Adrenal gland (tissue), 9 donors: ENCODE measurements at regions not wholly inside any gene's neighbourhood (a gene's known extent, or its start where the extent isn't known, plus 50 kb on each side); places are given as distances from the start of the nearest gene placed in this dataset.

Experiments used
- DNase-seq, 7 donors: peaks; one replicate each; pipeline ENCODE4 v3.0.0-alpha.2; 2019 to 2020
- H3K27ac ChIP-seq, 5 donors: fragments of 200-600 bp; sonication (generic) in 4 of 5; 1 replicate in 3 of 5; 2 replicates in 2 of 5; pipeline versions ENCODE4 v1.5.1 to v1.8.0; 2016 to 2020; ENCODE audit warnings: mild to moderate bottlenecking in 1 of 5
- H3K27me3 ChIP-seq: fragments of 200-600 bp; 2 replicates; pipeline ENCODE4 v1.8.0; 2021
- H3K36me3 ChIP-seq, 2 donors: fragments of 200-600 bp; replicated peaks in 1 of 2; 1 replicate in 1 of 2; 2 replicates in 1 of 2; pipeline versions ENCODE4 v1.5.1 to v1.8.0; 2018 to 2022
- H3K4me1 ChIP-seq, 2 donors: fragments of 200-600 bp; replicated peaks in 1 of 2; 1 replicate in 1 of 2; 2 replicates in 1 of 2; pipeline versions ENCODE4 v1.5.1 to v1.8.0; 2018 to 2021
- H3K4me3 ChIP-seq, 4 donors: fragments of 200-600 bp; sonication (generic) in 3 of 4; one replicate each; pipeline ENCODE4 v1.5.1; 2016 to 2018
- H3K9me3 ChIP-seq, 3 donors: fragments of 200-600 bp; sonication (generic) in 1 of 3; replicated peaks in 1 of 3; 1 replicate in 2 of 3; 2 replicates in 1 of 3; pipeline versions ENCODE4 v1.5.1 to v1.8.0; 2016 to 2021
- POLR2A ChIP-seq, 2 donors: fragments of 450-650 bp; IDR thresholded peaks; one replicate each; pipeline ENCODE4 v1.6.1; 2017; ENCODE audit warnings: antibody characterized with exemption in 2 of 2, mild to moderate bottlenecking in 2 of 2, moderate library complexity in 1 of 2
- WGBS, 4 donors: extraction: QIAGEN DNeasy Blood & Tissue Kit in 2 of 4; methylation state at CpG; one replicate each; pipeline versions ENCODE4 v1.1.5 to v1.1.7; 2013 to 2017; 5-methylcytosine and 5-hydroxymethylcytosine counted together
- intact Hi-C, 2 donors: fragments of 100-400 bp; cut with DNase I; formaldehyde crosslinking; loops; one replicate each; pipeline versions ENCODE4 v1.14.1 to v1.15.0; 2022 to 2023
- TF ChIP-seq, protein P1 (sequence below), 6 experiments: fragments of 450-650 bp in 4 of 6; fragments of 200-600 bp in 2 of 6; sonication (generic) in 1 of 6; IDR thresholded peaks; 1 replicate in 5 of 6; 2 replicates in 1 of 6; pipeline versions ENCODE4 v1.5.1 to v1.8.0; 2016 to 2021; ENCODE audit warnings: antibody characterized with exemption in 6 of 6, mild to moderate bottlenecking in 2 of 6, moderate library complexity in 1 of 6
- donor health status: healthy with polysubstance abuse.
- donor health status: Bipolar disorder and iron deficiency.
- donor health status: DM: yes; HTN: yes; CAD: no.
- donor health status: DM: no; HTN: no; CAD: no.
- donor health status: DM: no; HTN: no; CAD: no.

DNA sequence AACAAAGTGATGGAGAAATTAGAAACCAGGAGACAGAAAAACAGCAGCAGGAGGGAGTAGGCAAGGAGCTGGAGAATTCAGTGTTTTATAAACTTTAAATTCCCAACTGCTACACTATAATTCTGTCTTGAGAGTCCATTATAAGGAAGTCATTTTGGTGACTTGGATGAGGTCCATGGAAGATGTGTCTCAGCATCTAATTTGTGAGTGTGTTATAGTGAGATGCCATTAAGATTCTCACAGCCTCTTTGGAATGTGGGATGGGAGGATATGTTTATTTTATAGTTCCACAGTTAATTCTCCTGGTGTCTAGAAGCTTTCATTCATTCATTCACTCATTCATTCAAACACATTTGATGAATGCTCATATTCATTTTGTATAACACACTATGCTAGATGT is 206.0 kb upstream of the MYOCD start:
- intact Hi-C loops, result no loop called here
- DNase-seq, result no peak
- Histone ChIP-seq H3K4me1 (no peaks in the 10 kb centered on the region), H3K36me3 (no peaks in the 10 kb centered on the region), H3K27ac (no peak overlapping the region), H3K4me3 (no peak overlapping the region), H3K9me3 (no peaks in the 10 kb centered on the region), H3K27me3 (no peaks in the 10 kb centered on the region)
- TF ChIP-seq, protein P1, sequence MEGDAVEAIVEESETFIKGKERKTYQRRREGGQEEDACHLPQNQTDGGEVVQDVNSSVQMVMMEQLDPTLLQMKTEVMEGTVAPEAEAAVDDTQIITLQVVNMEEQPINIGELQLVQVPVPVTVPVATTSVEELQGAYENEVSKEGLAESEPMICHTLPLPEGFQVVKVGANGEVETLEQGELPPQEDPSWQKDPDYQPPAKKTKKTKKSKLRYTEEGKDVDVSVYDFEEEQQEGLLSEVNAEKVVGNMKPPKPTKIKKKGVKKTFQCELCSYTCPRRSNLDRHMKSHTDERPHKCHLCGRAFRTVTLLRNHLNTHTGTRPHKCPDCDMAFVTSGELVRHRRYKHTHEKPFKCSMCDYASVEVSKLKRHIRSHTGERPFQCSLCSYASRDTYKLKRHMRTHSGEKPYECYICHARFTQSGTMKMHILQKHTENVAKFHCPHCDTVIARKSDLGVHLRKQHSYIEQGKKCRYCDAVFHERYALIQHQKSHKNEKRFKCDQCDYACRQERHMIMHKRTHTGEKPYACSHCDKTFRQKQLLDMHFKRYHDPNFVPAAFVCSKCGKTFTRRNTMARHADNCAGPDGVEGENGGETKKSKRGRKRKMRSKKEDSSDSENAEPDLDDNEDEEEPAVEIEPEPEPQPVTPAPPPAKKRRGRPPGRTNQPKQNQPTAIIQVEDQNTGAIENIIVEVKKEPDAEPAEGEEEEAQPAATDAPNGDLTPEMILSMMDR (IDR thresholded peaks at IDR 0.05), result no peak
- no peak for TF ChIP-seq POLR2A (IDR thresholded peaks at IDR 0.05)

DNA sequence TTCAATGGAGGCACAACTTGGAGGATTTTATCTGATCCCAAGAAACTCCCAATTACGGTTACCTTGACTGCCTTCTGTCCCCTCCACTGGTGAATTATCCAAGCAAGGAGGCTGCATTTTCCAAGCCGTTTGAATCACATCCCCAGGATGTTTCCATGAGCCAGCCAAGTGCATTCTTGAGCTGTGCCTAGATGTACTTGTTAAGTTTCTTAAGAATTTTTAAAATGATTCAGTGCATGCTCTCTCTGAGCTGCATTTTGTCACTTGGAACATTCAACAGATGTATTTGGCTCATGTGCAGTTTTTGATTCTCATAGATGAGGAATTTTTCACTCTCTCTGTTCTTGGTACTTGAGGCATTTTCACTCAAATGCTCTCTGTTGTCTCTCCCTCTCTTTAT is 202.6 kb upstream of the MYOCD start:
- TF ChIP-seq, protein P1 (IDR thresholded peaks at IDR 0.05), result no peak
- no peak for TF ChIP-seq POLR2A (IDR thresholded peaks at IDR 0.05)
- no peaks in the 10 kb centered on the region for H3K27me3 ChIP-seq
- no peaks in the 10 kb centered on the region for H3K4me1 ChIP-seq
- intact Hi-C loops, result no loop called here
- H3K36me3 ChIP-seq, result no peaks in the 10 kb centered on the region
- no peak overlapping the region for H3K27ac ChIP-seq
- WGBS, 4 donors, result 43 to 45% (median 44%) methylated on average over 2 of the region's 2 CpGs
- no peaks in the 10 kb centered on the region for H3K9me3 ChIP-seq
- no peak for DNase-seq
- no peak overlapping the region for H3K4me3 ChIP-seq

DNA sequence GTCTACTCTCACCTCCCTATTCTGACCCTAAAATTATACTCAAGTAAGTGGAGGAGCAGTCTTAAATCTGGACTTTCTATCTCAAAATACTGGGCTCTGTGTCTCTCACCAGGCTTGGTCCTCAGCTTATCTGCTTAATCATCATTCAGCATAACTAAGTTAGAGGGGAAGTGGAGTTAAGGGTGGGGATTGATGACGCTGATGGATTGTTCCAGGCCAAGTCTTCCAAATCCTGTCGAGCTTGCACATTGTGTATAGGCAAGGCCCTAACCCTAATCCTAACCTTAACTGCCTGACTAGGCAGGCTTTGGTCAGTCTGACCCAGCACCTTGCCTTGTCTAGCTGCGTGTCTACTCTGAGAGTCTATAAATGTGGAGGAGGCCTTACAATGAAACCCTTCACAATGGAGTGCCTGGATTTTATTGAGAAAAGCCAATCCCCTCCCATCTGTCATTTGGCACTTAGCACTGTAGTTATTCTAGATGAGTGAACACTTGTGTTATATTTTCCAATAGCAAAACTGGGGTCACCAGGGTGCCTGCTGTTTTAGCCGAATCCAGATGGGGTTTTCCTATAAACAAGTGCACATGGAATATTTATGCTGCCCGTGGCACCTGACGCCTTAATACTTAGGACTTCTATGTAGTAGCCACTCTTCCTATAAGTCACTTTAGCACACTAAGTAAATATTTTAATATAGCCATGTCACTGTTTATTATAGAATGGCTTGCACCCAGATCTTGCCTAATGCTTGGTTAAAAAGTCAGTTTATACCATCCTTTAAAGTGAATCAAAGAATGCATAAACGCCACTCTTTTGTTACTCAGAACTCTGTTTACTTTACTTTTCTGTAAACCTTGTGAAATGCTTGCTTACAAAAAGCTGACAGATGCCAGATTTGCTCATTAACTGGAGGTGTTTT is 193.2 kb upstream of the MYOCD start:
- H3K27me3 ChIP-seq, result no peaks in the 10 kb centered on the region
- no peak for TF ChIP-seq POLR2A (IDR thresholded peaks at IDR 0.05)
- TF ChIP-seq, protein P1 (IDR thresholded peaks at IDR 0.05), result no peak
- H3K27ac ChIP-seq, result no peak overlapping the region
- H3K36me3 ChIP-seq, result no peaks in the 10 kb centered on the region
- H3K4me3 ChIP-seq, result no peak overlapping the region
- no peaks in the 10 kb centered on the region for H3K4me1 ChIP-seq
- WGBS, 4 donors, result 73 to 80% (median 79%) methylated on average over 7 of the region's 7 CpGs
- H3K9me3 ChIP-seq, result no peaks in the 10 kb centered on the region
- DNase-seq, result no peak
- intact Hi-C loops, result no loop called here

DNA sequence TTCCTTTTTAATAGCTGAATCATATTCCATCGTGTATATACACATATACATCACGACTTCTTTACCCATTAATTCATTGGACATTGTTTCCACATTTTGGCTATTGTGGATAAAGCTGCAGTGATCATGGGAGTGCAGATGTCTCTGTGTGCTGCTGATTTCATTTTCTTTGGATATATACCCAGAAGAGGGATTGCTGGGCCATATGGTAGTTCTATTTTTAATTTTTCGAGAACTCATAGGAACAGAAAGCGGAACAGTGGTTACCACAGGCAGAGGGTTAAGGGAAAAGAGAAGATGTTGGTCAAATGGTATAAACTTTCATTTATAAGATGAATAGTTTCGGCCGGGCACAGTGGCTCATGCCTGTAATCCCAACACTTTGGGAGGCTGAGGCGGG is 187.4 kb upstream of the MYOCD start:
- TF ChIP-seq, protein P1 (IDR thresholded peaks at IDR 0.05), result no peak
- TF ChIP-seq POLR2A (IDR thresholded peaks at IDR 0.05), result no peak
- 74 to 86% (median 81%) methylated on average over 7 of the region's 7 CpGs for WGBS, 4 donors
- intact Hi-C loops, result no loop called here
- no peak for DNase-seq
- Histone ChIP-seq H3K27me3 (no peaks in the 10 kb centered on the region), H3K4me3 (no peak overlapping the region), H3K9me3 (no peaks in the 10 kb centered on the region), H3K27ac (no peak overlapping the region), H3K36me3 (no peaks in the 10 kb centered on the region), H3K4me1 (no peaks in the 10 kb centered on the region)
